ENCODE measurements at regions not wholly inside any gene's neighbourhood (a gene's known extent, or its start where the extent isn't known, plus 50 kb on each side); places are given as distances from the start of the nearest gene placed in this dataset.

- intact Hi-C loops (cut with DNase I): no loop called here
- no peak for TF ChIP-seq POLR2A (IDR thresholded peaks at IDR 0.05; ENCODE audit: low read depth)
- no peak for TF ChIP-seq CTCF (IDR thresholded peaks at IDR 0.05)
- no peak for TF ChIP-seq EP300 (IDR thresholded peaks at IDR 0.05)
- no peak for TF ChIP-seq POLR2AphosphoS5 (IDR thresholded peaks at IDR 0.05)
- no peaks in the 10 kb centered on the region for H3K9me3 ChIP-seq
- H3K4me1 ChIP-seq: no peaks in the 10 kb centered on the region
- H3K36me3 ChIP-seq: no peaks in the 10 kb centered on the region
- no peak overlapping the region for H3K27ac ChIP-seq (replicated peaks in 1 of 4)
- 65% methylated on average over 3 of the region's 3 CpGs for WGBS
- no peaks in the 10 kb centered on the region for H3K27me3 ChIP-seq
- H3K4me3 ChIP-seq: no peak overlapping the region
- no peak for DNase-seq (ENCODE audit: extremely low spot score)
Measured at GRCh38 chr5:84614906-84615305, 230.2 kb upstream of the EDIL3 start.

GRCh38 chr5:84606784-84607183 is 222.1 kb upstream of the EDIL3 start:
- Histone ChIP-seq H3K27ac (replicated peaks in 1 of 4) (no peak overlapping the region), H3K27me3 (no peaks in the 10 kb centered on the region), H3K4me1 (no peaks in the 10 kb centered on the region), H3K36me3 (no peaks in the 10 kb centered on the region), H3K9me3 (no peaks in the 10 kb centered on the region), H3K4me3 (no peak overlapping the region)
- TF ChIP-seq POLR2A (IDR thresholded peaks at IDR 0.05; ENCODE audit: low read depth) (no peak), EP300 (IDR thresholded peaks at IDR 0.05) (no peak), CTCF (IDR thresholded peaks at IDR 0.05) (no peak), POLR2AphosphoS5 (IDR thresholded peaks at IDR 0.05) (no peak)
- intact Hi-C loops (cut with DNase I): no loop called here
- WGBS: 73% methylated on average over 5 of the region's 5 CpGs
- no peak for DNase-seq (ENCODE audit: extremely low spot score)

- Histone ChIP-seq H3K9me3 (no peaks in the 10 kb centered on the region), H3K27ac (replicated peaks in 1 of 4) (no peak overlapping the region), H3K4me3 (no peak overlapping the region), H3K27me3 (no peaks in the 10 kb centered on the region), H3K4me1 (no peaks in the 10 kb centered on the region), H3K36me3 (no peaks in the 10 kb centered on the region)
- intact Hi-C loops (cut with DNase I): no loop called here
- WGBS: 63% methylated on average over 3 of the region's 3 CpGs
- TF ChIP-seq POLR2AphosphoS5 (IDR thresholded peaks at IDR 0.05) (no peak), POLR2A (IDR thresholded peaks at IDR 0.05; ENCODE audit: low read depth) (no peak), CTCF (IDR thresholded peaks at IDR 0.05) (no peak), EP300 (IDR thresholded peaks at IDR 0.05) (no peak)
- no peak for DNase-seq (ENCODE audit: extremely low spot score)
Measured at GRCh38 chr5:84605241-84605640, 220.6 kb upstream of the EDIL3 start.

- no peaks in the 10 kb centered on the region for H3K9me3 ChIP-seq
- no peak overlapping the region for H3K27ac ChIP-seq (replicated peaks in 1 of 4)
- no peak overlapping the region for H3K4me3 ChIP-seq
- intact Hi-C loops (cut with DNase I): no loop called here
- TF ChIP-seq POLR2AphosphoS5 (IDR thresholded peaks at IDR 0.05) (no peak), CTCF (IDR thresholded peaks at IDR 0.05) (no peak), EP300 (IDR thresholded peaks at IDR 0.05) (no peak), POLR2A (IDR thresholded peaks at IDR 0.05; ENCODE audit: low read depth) (no peak)
- H3K4me1 ChIP-seq: no peaks in the 10 kb centered on the region
- no peaks in the 10 kb centered on the region for H3K27me3 ChIP-seq
- DNase-seq (ENCODE audit: extremely low spot score): no peak
- WGBS: 45% methylated on average over 3 of the region's 3 CpGs
- no peaks in the 10 kb centered on the region for H3K36me3 ChIP-seq
Measured at GRCh38 chr5:84603568-84604185, 219.0 kb upstream of the EDIL3 start.

- Histone ChIP-seq H3K4me3 (no peak overlapping the region), H3K27ac (replicated peaks in 1 of 4) (no peak overlapping the region), H3K9me3 (peaks cover 0 to 3% (median 0%) of the 10 kb centered on the region in 4 donors), H3K36me3 (no peaks in the 10 kb centered on the region), H3K4me1 (no peaks in the 10 kb centered on the region), H3K27me3 (no peaks in the 10 kb centered on the region)
- WGBS: 87% methylated on average over 1 of the region's 1 CpG
- TF ChIP-seq POLR2AphosphoS5 (IDR thresholded peaks at IDR 0.05) (no peak), CTCF (IDR thresholded peaks at IDR 0.05) (no peak), POLR2A (IDR thresholded peaks at IDR 0.05; ENCODE audit: low read depth) (no peak), EP300 (IDR thresholded peaks at IDR 0.05) (no peak)
- no peak for DNase-seq (ENCODE audit: extremely low spot score)
- intact Hi-C loops (cut with DNase I): no loop called here
Measured at GRCh38 chr5:84602371-84602771, 217.7 kb upstream of the EDIL3 start.

Data from esophagus muscularis mucosa (tissue), 4 donors.